Activated CD8-positive, alpha-beta T cell treated with anti-CD3 and anti-CD28 coated beads for 36 hours (primary cell): ENCODE measurements at regions not wholly inside any gene's neighbourhood (a gene's known extent, or its start where the extent isn't known, plus 50 kb on each side); places are given as distances from the start of the nearest gene placed in this dataset.

ENCODE experiments used
- ATAC-seq: fragments of 200-7000 bp; cut with Tn5 transposase; one replicate; pipeline ENCODE4 v1.10.0; 2021; ENCODE audit warnings: mild to moderate bottlenecking, moderate library complexity
- CTCF ChIA-PET: fragments of 350-600 bp; sonication (Branson Sonifier 250); formaldehyde crosslinking; loops from one replicate; lab custom pipeline; 2021; ENCODE audit warnings: antibody characterized with exemption; lab: Charles Lee
- POLR2A ChIA-PET: fragments of 350-600 bp; sonication (Branson Sonifier 250); formaldehyde crosslinking; loops from one replicate; lab custom pipeline; 2021; ENCODE audit warnings: antibody characterized with exemption; lab: Charles Lee
- DNase-seq: peaks from one replicate; pipeline ENCODE4 v3.0.0-alpha.2; 2020
- H3K27ac Mint-ChIP-seq: one replicate; pipeline ENCODE4 v1.8.0; 2021; ENCODE audit warnings: mild to moderate bottlenecking, mixed read lengths
- H3K27me3 Mint-ChIP-seq: one replicate; pipeline ENCODE4 v1.8.0; 2021; ENCODE audit warnings: mixed read lengths
- H3K36me3 Mint-ChIP-seq: one replicate; pipeline ENCODE4 v1.8.0; 2021; ENCODE audit warnings: low read depth, mixed read lengths
- H3K4me1 Mint-ChIP-seq: one replicate; pipeline ENCODE4 v1.8.0; 2021; ENCODE audit warnings: low read depth, mixed read lengths
- H3K4me3 Mint-ChIP-seq: one replicate; pipeline ENCODE4 v1.8.0; 2021; ENCODE audit warnings: mild to moderate bottlenecking, moderate library complexity, mixed read lengths
- H3K9me3 Mint-ChIP-seq: one replicate; pipeline ENCODE4 v1.8.0; 2021; ENCODE audit warnings: mixed read lengths
- CTCF ChIP-seq: fragments of 200-600 bp; IDR thresholded peaks from one replicate; pipeline ENCODE4 v1.8.0; 2022; ENCODE audit warnings: antibody characterized with exemption, mild to moderate bottlenecking
- intact Hi-C: fragments of 100-400 bp; cut with micrococcal nuclease; formaldehyde crosslinking; loops from one replicate; pipeline ENCODE4 v1.10.0; 2022

- TF ChIP-seq CTCF, result no peak
- Mint-ChIP-seq H3K36me3 (no peaks in the 10 kb centered on the region), H3K27me3 (no peaks in the 10 kb centered on the region), H3K4me1 (no peaks in the 10 kb centered on the region), H3K27ac (no peak overlapping the region), H3K4me3 (no peak overlapping the region), H3K9me3 (no peaks in the 10 kb centered on the region)
- intact Hi-C loops, result no loop called here
- DNase-seq, result no peak
- ChIA-PET CTCF (no interaction called here), POLR2A (no interaction called here)
- ATAC-seq, result no peak
Observed at GRCh38 chr4:165628572-165628971, 244.5 kb upstream of the TLL1 start.

- CTCF ChIA-PET, result no interaction called here
- DNase-seq, result no peak
- ATAC-seq, result no peak
- intact Hi-C loops, result no loop called here
- Mint-ChIP-seq H3K27me3 (no peaks in the 10 kb centered on the region), H3K4me3 (no peak overlapping the region), H3K9me3 (no peaks in the 10 kb centered on the region), H3K27ac (no peak overlapping the region), H3K4me1 (no peaks in the 10 kb centered on the region), H3K36me3 (no peaks in the 10 kb centered on the region)
- TF ChIP-seq CTCF, result no peak
- POLR2A ChIA-PET, result no interaction called here
Observed at GRCh38 chr4:165630671-165631070, 242.4 kb upstream of the TLL1 start.

GRCh38 chr4:165631208-165631894 lies 241.7 kb upstream of the TLL1 start:
- intact Hi-C loops, result no loop called here
- H3K4me3 Mint-ChIP-seq, result no peak overlapping the region
- CTCF ChIA-PET, result no interaction called here
- H3K36me3 Mint-ChIP-seq, result no peaks in the 10 kb centered on the region
- POLR2A ChIA-PET, result interaction anchor here (0.5 kb wide), 1 partner anchor 392 kb away, joined by 3 read pairs; no protein-coding TSS in a partner anchor
- ATAC-seq, result no peak
- H3K9me3 Mint-ChIP-seq, result no peaks in the 10 kb centered on the region
- H3K27ac Mint-ChIP-seq, result no peak overlapping the region
- DNase-seq, result no peak
- TF ChIP-seq CTCF, result no peak
- no peaks in the 10 kb centered on the region for H3K27me3 Mint-ChIP-seq
- H3K4me1 Mint-ChIP-seq, result no peaks in the 10 kb centered on the region

- no peak for TF ChIP-seq CTCF
- intact Hi-C loops, result no loop called here
- Mint-ChIP-seq H3K27me3 (no peaks in the 10 kb centered on the region), H3K36me3 (no peaks in the 10 kb centered on the region), H3K4me1 (no peaks in the 10 kb centered on the region), H3K9me3 (no peaks in the 10 kb centered on the region), H3K27ac (no peak overlapping the region), H3K4me3 (no peak overlapping the region)
- ChIA-PET CTCF (no interaction called here), POLR2A (interaction anchor here (0.5 kb wide), 1 partner anchor 392 kb away, joined by 3 read pairs; no protein-coding TSS in a partner anchor)
- DNase-seq (no peak), ATAC-seq (no peak)
Observed at GRCh38 chr4:165631912-165632311, 241.1 kb upstream of the TLL1 start.

- Mint-ChIP-seq H3K27me3 (no peaks in the 10 kb centered on the region), H3K4me1 (no peaks in the 10 kb centered on the region), H3K27ac (no peak overlapping the region), H3K36me3 (no peaks in the 10 kb centered on the region), H3K4me3 (no peak overlapping the region), H3K9me3 (no peaks in the 10 kb centered on the region)
- ATAC-seq, result no peak
- ChIA-PET POLR2A (no interaction called here), CTCF (interaction anchor here (1.3 kb wide), 1 partner anchor 141 kb away, joined by 3 read pairs; no protein-coding TSS in a partner anchor)
- no peak for TF ChIP-seq CTCF
- intact Hi-C loops, result no loop called here
- DNase-seq, result no peak
Observed at GRCh38 chr4:165634766-165635165, 238.3 kb upstream of the TLL1 start.
